HCT116 (cell line): ENCODE measurements at regions not wholly inside any gene's neighbourhood (a gene's known extent, or its start where the extent isn't known, plus 50 kb on each side); places are given as distances from the start of the nearest gene placed in this dataset.

Source experiments
- ATAC-seq: fragments of 200-7000 bp; cut with Tn5 transposase; 2 replicates; pipeline ENCODE4 v1.9.1; 2020; ENCODE audit warnings: mild to moderate bottlenecking, moderate library complexity
- BruUV-seq: library from RNA; stranded (reverse); fragments of 400-500 nt; replicated peaks from 2 replicates; lab custom pipeline; 2021; lab: Mats Ljungman, UMichigan
- CTCF ChIA-PET: fragments of 300-600 bp; sonication (Branson Sonifier 250); formaldehyde crosslinking; loops from one replicate; lab custom pipeline; 2021; ENCODE audit warnings: antibody characterized with exemption; lab: Charles Lee
- POLR2A ChIA-PET: fragments of 300-600, 350-600 bp; sonication (Branson Sonifier 250); formaldehyde crosslinking; loops from one replicate; lab custom pipeline; 2021; ENCODE audit warnings: antibody characterized with exemption; lab: Charles Lee
- RAD21 ChIA-PET, 2 experiments: fragments of 300-600 bp; sonication (Branson Sonifier 250); formaldehyde crosslinking; loops; one replicate each; lab custom pipeline; 2023; ENCODE audit warnings: low total read pairs in 2 of 2; ENCODE audit not compliant: uncharacterized antibody in 2 of 2, unreplicated experiment in 2 of 2, low non-redundant PET in 1 of 2; lab: Charles Lee
- DNase-seq: peaks from one replicate; pipeline ENCODE4 v3.0.0-alpha.2; 2010; ENCODE audit warnings: low read depth, low spot score
- H2AFZ ChIP-seq: fragments of 200-600 bp; shearing (Covaris generic), sonication (generic); 2 replicates; pipeline ENCODE4 v1.6.1; 2017; ENCODE audit warnings: low read depth, mixed run types, mixed read lengths, antibody characterized with exemption, low read length; ENCODE audit not compliant: poor library complexity, severe bottlenecking
- H3K27ac ChIP-seq: 2 replicates; pipeline ENCODE4 v1.5.1; 2012; ENCODE audit warnings: low read depth, low read length
- H3K27me3 ChIP-seq: fragments of 200-600 bp; sonication (generic); 2 replicates; pipeline ENCODE4 v1.6.1; 2016; ENCODE audit warnings: mixed run types, low read length, mixed read lengths; ENCODE audit not compliant: insufficient read depth
- H3K36me3 ChIP-seq, 2 experiments: fragments of 200-500 bp in 1 of 2; fragments of 200-600 bp in 1 of 2; sonication (Bioruptor generic) in 1 of 2; sonication (generic) in 1 of 2; 2 replicates each; pipeline versions ENCODE4 v1.5.1 to v1.6.1; 2014 to 2016; ENCODE audit warnings: low read length in 2 of 2, inconsistent platforms in 1 of 2, mixed read lengths in 1 of 2, mixed run types in 1 of 2; ENCODE audit not compliant: insufficient read depth in 2 of 2, control insufficient read depth in 1 of 2
- H3K4me1 ChIP-seq, 2 experiments: fragments of 200-600 bp in 1 of 2; sonication (generic) in 1 of 2; 2 replicates each; pipeline versions ENCODE4 v1.5.1 to v1.6.1; 2012 to 2017; ENCODE audit warnings: low read length in 2 of 2, inconsistent platforms in 1 of 2, mild to moderate bottlenecking in 1 of 2, mixed read lengths in 1 of 2, mixed run types in 1 of 2, moderate library complexity in 1 of 2; ENCODE audit not compliant: insufficient read depth in 2 of 2, control insufficient read depth in 1 of 2
- H3K4me2 ChIP-seq: fragments of 200-600 bp; sonication (generic); 2 replicates; pipeline ENCODE4 v1.6.1; 2017; ENCODE audit warnings: mixed run types, low read length, mixed read lengths
- H3K4me3 ChIP-seq, 2 experiments: fragments of 200-600 bp in 1 of 2; sonication (generic) in 1 of 2; replicated peaks in 1 of 2; 2 replicates each; pipeline ENCODE4 v1.5.1; 2011 to 2016; ENCODE audit warnings: low read length in 2 of 2, control low read depth in 1 of 2, low read depth in 1 of 2, mild to moderate bottlenecking in 1 of 2, mixed read lengths in 1 of 2, mixed run types in 1 of 2
- H3K79me2 ChIP-seq: fragments of 200-600 bp; sonication (generic); 2 replicates; pipeline ENCODE4 v1.6.1; 2017; ENCODE audit warnings: mild to moderate bottlenecking, mixed run types, low read length, moderate library complexity, mixed read lengths; ENCODE audit not compliant: insufficient read depth
- H3K9ac ChIP-seq: fragments of 200-600 bp; sonication (generic); 2 replicates; pipeline ENCODE4 v1.6.1; 2016; ENCODE audit warnings: low read length, mixed read lengths
- H3K9me2 ChIP-seq: fragments of 200-600 bp; sonication (generic), shearing (Covaris generic); 2 replicates; pipeline ENCODE4 v1.6.1; 2017; ENCODE audit warnings: mixed run types, mild to moderate bottlenecking, moderate library complexity; ENCODE audit not compliant: insufficient read depth
- H3K9me3 ChIP-seq, 2 experiments: fragments of 200-500 bp in 1 of 2; fragments of 200-600 bp in 1 of 2; sonication (Bioruptor generic) in 1 of 2; sonication (generic) in 1 of 2; 2 replicates each; pipeline ENCODE4 v1.6.1; 2014 to 2017; ENCODE audit warnings: low read length in 2 of 2, mixed read lengths in 2 of 2, inconsistent platforms in 1 of 2, low read depth in 1 of 2, mild to moderate bottlenecking in 1 of 2, mixed run types in 1 of 2, moderate library complexity in 1 of 2; ENCODE audit not compliant: control insufficient read depth in 1 of 2, insufficient read depth in 1 of 2
- H4K20me1 ChIP-seq: fragments of 200-600 bp; sonication (generic), shearing (Covaris generic); 2 replicates; pipeline ENCODE4 v1.6.1; 2017; ENCODE audit warnings: mixed run types, mild to moderate bottlenecking, moderate library complexity; ENCODE audit not compliant: insufficient read depth
- CTCF ChIP-seq, 3 experiments: fragments of 200-600 bp in 1 of 3; sonication (generic) in 1 of 3; IDR thresholded peaks in 2 of 3; conservative IDR thresholded peaks in 1 of 3; 2 replicates each; pipeline ENCODE4 v1.5.1; 2012 to 2017; ENCODE audit warnings: low read depth in 2 of 3, low read length in 2 of 3, antibody characterized with exemption in 1 of 3, borderline replicate concordance in 1 of 3, control low read depth in 1 of 3, mild to moderate bottlenecking in 1 of 3, mixed read lengths in 1 of 3, mixed run types in 1 of 3, moderate library complexity in 1 of 3; ENCODE audit not compliant: insufficient read depth in 1 of 3
- EZH2 ChIP-seq: fragments of 200-600 bp; sonication (generic); IDR thresholded peaks from 2 replicates; pipeline ENCODE4 v1.6.1; 2017; ENCODE audit warnings: antibody characterized with exemption, mixed run types
- FOSL1 ChIP-seq: IDR thresholded peaks from 2 replicates; pipeline ENCODE4 v1.6.1; 2012; ENCODE audit warnings: low read depth
- JUND ChIP-seq: IDR thresholded peaks from 2 replicates; pipeline ENCODE4 v1.6.1; 2012
- SRF ChIP-seq: IDR thresholded peaks from 2 replicates; pipeline ENCODE4 v1.6.1; 2012; ENCODE audit warnings: low read depth
- YY1 ChIP-seq: IDR thresholded peaks from 2 replicates; pipeline ENCODE4 v1.6.1; 2011; ENCODE audit warnings: low read length, low read depth, moderate library complexity, mild to moderate bottlenecking; ENCODE audit not compliant: insufficient replicate concordance; ENCODE audit errors: extremely low read depth
- ZBTB33 ChIP-seq: IDR thresholded peaks from 2 replicates; pipeline ENCODE4 v1.6.1; 2011; ENCODE audit warnings: mild to moderate bottlenecking, low read length, moderate library complexity; ENCODE audit not compliant: insufficient replicate concordance; ENCODE audit errors: extremely low read depth
- intact Hi-C: fragments of 100-400 bp; cut with micrococcal nuclease; formaldehyde crosslinking; loops from 2 replicates; pipeline ENCODE4 v1.10.0; 2022
- TF ChIP-seq, protein P1 (sequence below): IDR thresholded peaks from 2 replicates; pipeline ENCODE4 v1.6.1; 2012

DNA sequence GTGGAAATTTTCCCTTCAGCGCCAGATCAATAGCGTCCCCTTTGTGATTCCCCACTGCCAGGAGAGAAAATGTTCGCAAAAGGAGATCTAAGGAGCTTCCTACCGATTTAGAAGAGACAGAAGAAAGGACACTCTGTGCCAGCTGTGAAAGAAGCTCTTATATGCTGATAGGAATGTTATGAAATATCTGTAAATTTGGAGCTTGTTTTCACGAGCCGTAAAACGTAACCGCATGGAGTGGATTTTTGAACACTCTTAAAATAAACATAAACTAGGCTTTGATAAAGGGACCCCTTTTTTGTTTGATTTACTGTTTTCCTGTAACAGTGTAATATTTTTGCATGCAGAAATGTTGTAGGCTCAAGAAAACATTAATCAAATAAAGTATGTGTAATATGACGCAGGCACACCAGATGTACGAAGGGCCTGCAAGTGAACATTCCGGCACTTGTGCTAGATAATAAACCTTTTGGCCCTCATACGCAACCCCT, 346.8 kb downstream of the ETNK1 start (continued):
- TF ChIP-seq CTCF (IDR thresholded peaks at IDR 0.05 in 2 of 3, conservative IDR thresholded peaks at IDR 0.05 in 1 of 3; ENCODE audit: borderline replicate concordance in 1 of 3, insufficient read depth in 1 of 3, low read depth in 2 of 3, low read length in 2 of 3) = no peak
- TF ChIP-seq, protein P1, sequence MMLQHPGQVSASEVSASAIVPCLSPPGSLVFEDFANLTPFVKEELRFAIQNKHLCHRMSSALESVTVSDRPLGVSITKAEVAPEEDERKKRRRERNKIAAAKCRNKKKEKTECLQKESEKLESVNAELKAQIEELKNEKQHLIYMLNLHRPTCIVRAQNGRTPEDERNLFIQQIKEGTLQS = no peak

DNA sequence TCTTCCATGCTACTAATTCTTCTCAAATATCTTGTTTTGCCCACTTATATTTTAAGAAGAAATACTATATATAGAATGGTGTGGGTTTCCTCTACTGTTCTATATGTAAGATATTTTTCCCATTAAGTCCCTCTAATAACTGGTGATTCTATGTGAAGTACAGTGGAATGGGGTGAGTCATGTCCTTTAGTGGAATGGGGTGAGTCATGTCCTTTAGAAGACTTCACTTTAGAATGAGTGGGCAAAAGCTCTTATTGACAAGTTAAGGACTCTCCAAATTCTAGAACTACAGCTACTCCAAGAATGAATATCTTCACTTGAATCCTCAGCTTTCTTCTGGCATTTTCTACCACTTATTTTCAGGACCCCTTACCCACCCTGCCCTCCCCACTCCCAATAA, 349.9 kb downstream of the ETNK1 start:
- ATAC-seq = peak; percentile 67
- no peak overlapping the region for H3K9ac ChIP-seq
- H3K9me2 ChIP-seq = no peaks in the 10 kb centered on the region
- no peak overlapping the region for H3K4me2 ChIP-seq
- no peaks in the 10 kb centered on the region; the same call in 1 of the 2 replicates for H3K27me3 ChIP-seq
- no peaks in the 10 kb centered on the region for H3K9me3 ChIP-seq
- intact Hi-C loops = no loop called here
- H3K36me3 ChIP-seq = no peaks in the 10 kb centered on the region
- no peaks in the 10 kb centered on the region for H3K79me2 ChIP-seq
- no peak for TF ChIP-seq ZBTB33
- TF ChIP-seq JUND = peak; percentile 26; the same call in 1 of the 2 replicates
- no peak for TF ChIP-seq EZH2
- no peak for TF ChIP-seq YY1
- no peak for TF ChIP-seq SRF
- peak; percentile 46; the same call in 1 of the 2 replicates for TF ChIP-seq FOSL1
- no peak overlapping the region for H3K27ac ChIP-seq
- H4K20me1 ChIP-seq = no peaks in the 10 kb centered on the region
- BruUV-seq = no TSS peak
- H3K4me3 ChIP-seq = no peak overlapping the region
- no peak overlapping the region for H2AFZ ChIP-seq
- POLR2A ChIA-PET = no interaction called here
- peaks cover 0 to 5% of the 10 kb centered on the region in 2 experiments; a peak in 1 of 4 replicates for H3K4me1 ChIP-seq
- DNase-seq = peak; percentile 15
- CTCF ChIA-PET = no interaction called here
- RAD21 ChIA-PET = no interaction called here
